Adrenal gland (tissue), 5 donors: ENCODE measurements at regions not wholly inside any gene's neighbourhood (a gene's known extent, or its start where the extent isn't known, plus 50 kb on each side); places are given as distances from the start of the nearest gene placed in this dataset.

Experiments
- POLR2A ChIP-seq, 2 donors: fragments of 450-650 bp; IDR thresholded peaks; one replicate each; pipeline ENCODE4 v1.6.1; 2017; ENCODE audit warnings: antibody characterized with exemption in 2 of 2, mild to moderate bottlenecking in 2 of 2, moderate library complexity in 1 of 2
- TF ChIP-seq, protein P1 (sequence below), 6 experiments: fragments of 450-650 bp in 4 of 6; fragments of 200-600 bp in 2 of 6; sonication (generic) in 1 of 6; IDR thresholded peaks; 1 replicate in 5 of 6; 2 replicates in 1 of 6; pipeline versions ENCODE4 v1.5.1 to v1.8.0; 2016 to 2021; ENCODE audit warnings: antibody characterized with exemption in 6 of 6, mild to moderate bottlenecking in 2 of 6, moderate library complexity in 1 of 6
- donor health status: DM: no; HTN: no; CAD: no.

DNA sequence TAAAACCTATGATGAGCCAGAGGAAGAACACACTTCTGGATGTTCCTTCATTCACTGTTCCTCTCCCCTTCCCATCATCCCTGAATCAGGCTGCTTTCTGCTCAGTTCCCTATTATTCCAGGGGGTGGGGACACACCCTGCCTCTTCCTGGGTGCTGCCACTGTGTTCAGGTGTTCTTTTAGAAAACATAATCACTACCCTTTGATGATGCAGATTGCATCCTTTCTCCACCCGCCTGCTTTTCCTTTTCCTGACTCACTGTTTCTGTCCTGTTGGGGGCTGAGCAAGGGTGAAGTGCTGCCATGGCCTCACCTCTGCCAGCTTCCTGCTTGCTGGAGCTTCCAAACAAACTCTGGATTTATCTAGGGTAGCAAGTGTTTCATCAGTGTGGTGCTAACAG, 331.9 kb upstream of the GRIA1 start:
- no peak for TF ChIP-seq POLR2A (IDR thresholded peaks at IDR 0.05)
- TF ChIP-seq, protein P1, sequence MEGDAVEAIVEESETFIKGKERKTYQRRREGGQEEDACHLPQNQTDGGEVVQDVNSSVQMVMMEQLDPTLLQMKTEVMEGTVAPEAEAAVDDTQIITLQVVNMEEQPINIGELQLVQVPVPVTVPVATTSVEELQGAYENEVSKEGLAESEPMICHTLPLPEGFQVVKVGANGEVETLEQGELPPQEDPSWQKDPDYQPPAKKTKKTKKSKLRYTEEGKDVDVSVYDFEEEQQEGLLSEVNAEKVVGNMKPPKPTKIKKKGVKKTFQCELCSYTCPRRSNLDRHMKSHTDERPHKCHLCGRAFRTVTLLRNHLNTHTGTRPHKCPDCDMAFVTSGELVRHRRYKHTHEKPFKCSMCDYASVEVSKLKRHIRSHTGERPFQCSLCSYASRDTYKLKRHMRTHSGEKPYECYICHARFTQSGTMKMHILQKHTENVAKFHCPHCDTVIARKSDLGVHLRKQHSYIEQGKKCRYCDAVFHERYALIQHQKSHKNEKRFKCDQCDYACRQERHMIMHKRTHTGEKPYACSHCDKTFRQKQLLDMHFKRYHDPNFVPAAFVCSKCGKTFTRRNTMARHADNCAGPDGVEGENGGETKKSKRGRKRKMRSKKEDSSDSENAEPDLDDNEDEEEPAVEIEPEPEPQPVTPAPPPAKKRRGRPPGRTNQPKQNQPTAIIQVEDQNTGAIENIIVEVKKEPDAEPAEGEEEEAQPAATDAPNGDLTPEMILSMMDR (IDR thresholded peaks at IDR 0.05): no peak
